Natural killer cell (primary cell): ENCODE measurements at regions not wholly inside any gene's neighbourhood (a gene's known extent, or its start where the extent isn't known, plus 50 kb on each side); places are given as distances from the start of the nearest gene placed in this dataset.

Experiments used
- ATAC-seq, 3 donors: fragments of 150-1000 bp in 2 of 3; fragments of 200-7000 bp in 1 of 3; cut with Tn5 transposase; 1 replicate in 1 of 3; 2 replicates in 2 of 3; pipeline ENCODE4 v1.10.0; 2021; ENCODE audit warnings: mild to moderate bottlenecking in 2 of 3, moderate library complexity in 2 of 3
- DNase-seq, 2 donors: peaks; one replicate each; pipeline versions ENCODE4 v3.0.0 to v3.0.0-alpha.2; 2013 to 2021; ENCODE audit warnings: mixed read lengths in 1 of 2
- H3K27ac ChIP-seq: one replicate; pipeline ENCODE4 v1.5.1; 2013; ENCODE audit warnings: mild to moderate bottlenecking, low read length
- H3K27me3 ChIP-seq: one replicate; pipeline ENCODE4 v1.6.1; 2013; ENCODE audit warnings: low read length; ENCODE audit not compliant: control insufficient read depth, insufficient read depth
- H3K36me3 ChIP-seq: one replicate; pipeline ENCODE4 v1.6.1; 2013; ENCODE audit warnings: low read length; ENCODE audit not compliant: control insufficient read depth, insufficient read depth
- H3K4me1 ChIP-seq: one replicate; pipeline ENCODE4 v1.6.1; 2013; ENCODE audit warnings: low read length; ENCODE audit not compliant: control insufficient read depth, insufficient read depth
- H3K4me3 ChIP-seq: one replicate; pipeline ENCODE4 v1.5.1; 2013; ENCODE audit warnings: low read length
- H3K9me3 ChIP-seq: one replicate; pipeline ENCODE4 v1.6.1; 2013; ENCODE audit warnings: low read length; ENCODE audit not compliant: control insufficient read depth, insufficient read depth
- H3K27ac Mint-ChIP-seq, 2 donors: one replicate each; pipeline ENCODE4 v1.8.0; 2022; ENCODE audit warnings: mild to moderate bottlenecking in 2 of 2, mixed read lengths in 2 of 2, moderate library complexity in 1 of 2
- H3K27me3 Mint-ChIP-seq, 2 donors: one replicate each; pipeline ENCODE4 v1.8.0; 2022; ENCODE audit warnings: low read depth in 2 of 2, mixed read lengths in 2 of 2
- H3K36me3 Mint-ChIP-seq: one replicate; pipeline ENCODE4 v1.8.0; 2022; ENCODE audit warnings: mixed read lengths
- H3K4me1 Mint-ChIP-seq, 2 donors: one replicate each; pipeline ENCODE4 v1.8.0; 2022; ENCODE audit warnings: mixed read lengths in 2 of 2
- H3K4me3 Mint-ChIP-seq: one replicate; pipeline ENCODE4 v1.8.0; 2022; ENCODE audit warnings: mild to moderate bottlenecking, moderate library complexity, mixed read lengths
- H3K9me3 Mint-ChIP-seq, 2 donors: one replicate each; pipeline ENCODE4 v1.8.0; 2022; ENCODE audit warnings: mixed read lengths in 2 of 2
- CTCF ChIP-seq: fragments of 200-600 bp; IDR thresholded peaks from one replicate; pipeline ENCODE4 v1.8.0; 2022; ENCODE audit warnings: antibody characterized with exemption
- WGBS: methylation state at CpG from one replicate; pipeline ENCODE4 v1.1.7; 2013; ENCODE audit warnings: missing lambda C conversion rate; ENCODE audit not compliant: insufficient coverage; 5-methylcytosine and 5-hydroxymethylcytosine counted together
- intact Hi-C: fragments of 100-400 bp; cut with micrococcal nuclease; formaldehyde crosslinking; loops from one replicate; pipeline ENCODE4 v1.14.2; 2022

GRCh38 chr21:20249401-20249800 is 748.8 kb upstream of the NCAM2 start:
- intact Hi-C loops = no loop called here

DNA sequence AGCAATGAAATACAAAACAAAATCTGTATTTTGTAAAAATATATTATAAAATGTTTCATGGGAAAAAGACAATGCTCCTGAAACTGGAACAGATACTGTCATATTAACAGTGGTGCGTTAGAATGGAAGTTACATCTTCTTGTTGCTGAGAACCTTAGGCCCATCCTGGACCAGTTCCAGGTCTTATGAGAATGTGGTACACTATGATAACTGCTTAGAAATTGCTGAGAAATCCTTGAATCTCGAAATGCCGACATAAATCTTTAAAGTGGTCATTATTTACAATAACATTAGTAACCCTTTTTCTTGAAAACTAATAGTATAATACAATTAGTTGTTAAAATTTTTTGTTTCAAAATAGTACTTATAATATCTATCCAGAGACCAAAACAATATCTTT is 747.9 kb upstream of the NCAM2 start:
- no peak overlapping the region for H3K27ac Mint-ChIP-seq
- TF ChIP-seq CTCF = no peak
- H3K36me3 Mint-ChIP-seq = no peaks in the 10 kb centered on the region
- H3K36me3 ChIP-seq = no peaks in the 10 kb centered on the region
- H3K9me3 ChIP-seq = no peaks in the 10 kb centered on the region
- no peaks in the 10 kb centered on the region for H3K27me3 Mint-ChIP-seq
- 81% methylated on average over 1 of the region's 3 CpGs for WGBS
- H3K4me3 Mint-ChIP-seq = no peak overlapping the region
- H3K4me1 ChIP-seq = no peaks in the 10 kb centered on the region
- no peaks in the 10 kb centered on the region for H3K4me1 Mint-ChIP-seq
- no peak overlapping the region for H3K4me3 ChIP-seq
- no peaks in the 10 kb centered on the region for H3K27me3 ChIP-seq
- H3K27ac ChIP-seq = no peak overlapping the region
- intact Hi-C loops = no loop called here
- ATAC-seq = no peak
- no peak for DNase-seq
- peaks cover 0 to 2% of the 10 kb centered on the region in 2 donors for H3K9me3 Mint-ChIP-seq

More at GRCh38 chr21:20249401-20249800, 748.8 kb upstream of the NCAM2 start:
- Histone ChIP-seq H3K27me3 (no peaks in the 10 kb centered on the region), H3K9me3 (no peaks in the 10 kb centered on the region), H3K4me1 (no peaks in the 10 kb centered on the region), H3K36me3 (no peaks in the 10 kb centered on the region), H3K4me3 (no peak overlapping the region), H3K27ac (no peak overlapping the region)
- Mint-ChIP-seq H3K27me3 (no peaks in the 10 kb centered on the region), H3K27ac (no peak overlapping the region), H3K4me3 (no peak overlapping the region), H3K36me3 (no peaks in the 10 kb centered on the region), H3K4me1 (no peaks in the 10 kb centered on the region), H3K9me3 (peaks cover 0 to 4% of the 10 kb centered on the region in 2 donors)
- 87% methylated on average over 1 of the region's 1 CpG for whole genome bisulfite sequencing
- TF ChIP-seq CTCF = no peak
- ATAC-seq (no peak), DNase-seq (no peak)

GRCh38 chr21:20253261-20253660 is 744.9 kb upstream of the NCAM2 start:
- intact Hi-C loops = no loop called here
- no peaks in the 10 kb centered on the region for H3K9me3 ChIP-seq
- H3K27ac ChIP-seq = no peak overlapping the region
- 97% methylated on average over 3 of the region's 3 CpGs for WGBS
- H3K36me3 ChIP-seq = no peaks in the 10 kb centered on the region
- no peak for DNase-seq
- no peak for TF ChIP-seq CTCF
- no peaks in the 10 kb centered on the region for H3K4me1 ChIP-seq
- no peaks in the 10 kb centered on the region for H3K27me3 ChIP-seq
- H3K27ac Mint-ChIP-seq = no peak overlapping the region
- H3K4me3 Mint-ChIP-seq = no peak overlapping the region
- no peaks in the 10 kb centered on the region for H3K27me3 Mint-ChIP-seq
- no peaks in the 10 kb centered on the region for H3K36me3 Mint-ChIP-seq
- no peak overlapping the region for H3K4me3 ChIP-seq
- ATAC-seq = no peak
- peaks cover 0 to 2% of the 10 kb centered on the region in 2 donors for H3K9me3 Mint-ChIP-seq
- peaks cover 2 to 4% of the 10 kb centered on the region in 2 donors for H3K4me1 Mint-ChIP-seq

DNA sequence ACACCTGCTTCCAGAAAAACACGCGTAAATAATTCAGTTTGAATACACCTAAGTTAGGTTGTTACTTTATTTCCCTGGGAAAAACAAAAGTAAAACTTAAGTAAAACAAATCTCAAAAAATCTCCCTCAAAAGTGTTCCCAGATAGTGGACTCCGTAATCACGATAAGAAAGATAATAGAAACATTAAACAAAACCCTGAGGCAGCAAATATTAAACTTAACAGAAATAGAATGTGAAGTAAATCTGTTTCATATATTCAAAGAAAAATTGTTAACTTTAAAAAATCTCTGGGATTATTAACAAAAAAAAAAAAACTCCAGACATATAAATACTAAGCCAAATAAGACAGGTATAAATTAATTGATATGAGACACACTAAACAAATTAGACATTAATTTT is 743.2 kb upstream of the NCAM2 start:
- Histone ChIP-seq H3K4me1 (no peaks in the 10 kb centered on the region), H3K4me3 (no peak overlapping the region), H3K9me3 (no peaks in the 10 kb centered on the region), H3K36me3 (no peaks in the 10 kb centered on the region), H3K27ac (no peak overlapping the region), H3K27me3 (no peaks in the 10 kb centered on the region)
- no peak for TF ChIP-seq CTCF
- no peak overlapping the region for H3K4me3 Mint-ChIP-seq
- no peak for DNase-seq
- 83% methylated on average over 2 of the region's 4 CpGs for WGBS
- no peaks in the 10 kb centered on the region for H3K27me3 Mint-ChIP-seq
- peaks cover 0 to 2% of the 10 kb centered on the region in 2 donors for H3K9me3 Mint-ChIP-seq
- H3K4me1 Mint-ChIP-seq = peaks cover 7 to 15% of the 10 kb centered on the region in 2 donors
- intact Hi-C loops = no loop called here
- H3K36me3 Mint-ChIP-seq = no peaks in the 10 kb centered on the region
- no peak for ATAC-seq
- no peak overlapping the region for H3K27ac Mint-ChIP-seq
